ENCODE measurements at regions not wholly inside any gene's neighbourhood (a gene's known extent, or its start where the extent isn't known, plus 50 kb on each side); places are given as distances from the start of the nearest gene placed in this dataset.

GRCh38 chr11:42200311-42200710 is 740.9 kb upstream of the LRRC4C start:
- TF ChIP-seq TAF1 (IDR thresholded peaks at IDR 0.05; ENCODE audit: low read depth) (no peak), EP300 (conservative IDR thresholded peaks at IDR 0.05; ENCODE audit: poor library complexity, severe bottlenecking) (no peak), RAD21 (conservative IDR thresholded peaks at IDR 0.05) (no peak), CTCF (IDR thresholded peaks at IDR 0.05; ENCODE audit: poor library complexity, severe bottlenecking) (no peak), SMC3 (conservative IDR thresholded peaks at IDR 0.05; ENCODE audit: poor library complexity) (no peak), REST (IDR thresholded peaks at IDR 0.05; ENCODE audit: borderline replicate concordance) (no peak), MXI1 (conservative IDR thresholded peaks at IDR 0.05; ENCODE audit: poor library complexity, severe bottlenecking) (no peak), POLR2AphosphoS5 (IDR thresholded peaks at IDR 0.05) (no peak), EZH2 (IDR thresholded peaks at IDR 0.05; ENCODE audit: borderline replicate concordance, insufficient read depth, low read length, poor library complexity, severe bottlenecking) (no peak)
